GM06990 (cell line): ENCODE measurements at regions not wholly inside any gene's neighbourhood (a gene's known extent, or its start where the extent isn't known, plus 50 kb on each side); places are given as distances from the start of the nearest gene placed in this dataset.

Experiments used
- DNase-seq: peaks from one replicate; pipeline ENCODE4 v3.0.0-alpha.2; 2011; ENCODE audit not compliant: insufficient read length; ENCODE audit errors: extremely low read depth
- H3K27me3 ChIP-seq: replicated peaks from 2 replicates; pipeline ENCODE4 v1.6.0; 2011; ENCODE audit warnings: low read length; ENCODE audit not compliant: control insufficient read depth, insufficient read depth
- H3K36me3 ChIP-seq: 2 replicates; pipeline ENCODE4 v1.5.1; 2011; ENCODE audit warnings: low read length; ENCODE audit not compliant: control insufficient read depth, insufficient read depth
- H3K4me3 ChIP-seq: replicated peaks from 2 replicates; pipeline ENCODE4 v1.5.1; 2011; ENCODE audit warnings: low read depth, mild to moderate bottlenecking, control low read depth, low read length
- TF ChIP-seq, protein P1 (sequence below): IDR thresholded peaks from 2 replicates; pipeline ENCODE4 v1.5.1; 2011; ENCODE audit warnings: low read length, control low read depth, mild to moderate bottlenecking, inconsistent platforms; ENCODE audit not compliant: insufficient read depth, poor library complexity, severe bottlenecking

DNA sequence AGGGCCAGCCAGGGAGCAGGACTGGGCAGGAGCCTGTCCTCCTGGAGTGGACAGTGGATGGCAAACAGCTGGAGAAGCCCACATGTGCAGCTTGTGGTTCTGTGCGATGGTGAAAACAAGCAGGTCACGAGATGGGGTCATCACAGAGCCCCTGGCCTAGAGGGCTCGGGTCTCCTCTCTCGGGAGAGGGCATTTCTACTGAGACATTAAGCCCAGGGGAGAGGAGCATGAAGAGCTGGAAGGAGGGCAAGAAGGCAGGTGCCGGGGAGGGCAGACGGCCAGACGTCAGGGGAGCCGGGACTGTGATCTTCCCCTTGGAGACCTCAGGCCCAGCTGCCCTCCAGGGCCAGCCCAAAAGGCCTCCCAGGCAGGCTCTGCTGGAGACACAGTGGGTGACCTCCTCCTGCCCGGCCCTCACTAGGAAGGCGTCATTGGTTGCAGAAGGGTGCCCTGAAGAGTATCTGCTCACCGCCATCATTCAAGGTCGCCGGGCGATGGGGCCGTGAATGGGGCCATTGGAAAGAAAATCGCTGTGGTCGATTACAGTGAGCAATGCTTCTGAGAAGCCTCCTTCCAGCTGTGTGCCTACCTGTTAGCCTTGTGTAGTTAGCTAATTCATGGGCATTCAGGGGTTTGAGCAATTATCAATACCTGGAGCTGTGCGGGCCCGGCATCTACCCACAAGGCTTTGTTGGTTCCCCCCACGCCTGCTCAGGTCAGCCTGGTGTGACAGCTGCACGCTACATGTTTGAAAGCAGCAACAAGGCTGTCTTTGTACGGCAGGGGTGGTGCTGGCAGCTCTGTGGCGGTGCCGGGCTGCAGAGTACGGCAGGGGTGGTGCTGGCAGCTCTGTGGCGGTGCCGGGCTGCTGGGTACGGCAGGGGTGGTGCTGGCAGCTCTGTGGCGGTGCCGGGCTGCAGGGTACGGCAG lies 72.3 kb upstream of the ACTRT2 start:
- TF ChIP-seq, protein P1, sequence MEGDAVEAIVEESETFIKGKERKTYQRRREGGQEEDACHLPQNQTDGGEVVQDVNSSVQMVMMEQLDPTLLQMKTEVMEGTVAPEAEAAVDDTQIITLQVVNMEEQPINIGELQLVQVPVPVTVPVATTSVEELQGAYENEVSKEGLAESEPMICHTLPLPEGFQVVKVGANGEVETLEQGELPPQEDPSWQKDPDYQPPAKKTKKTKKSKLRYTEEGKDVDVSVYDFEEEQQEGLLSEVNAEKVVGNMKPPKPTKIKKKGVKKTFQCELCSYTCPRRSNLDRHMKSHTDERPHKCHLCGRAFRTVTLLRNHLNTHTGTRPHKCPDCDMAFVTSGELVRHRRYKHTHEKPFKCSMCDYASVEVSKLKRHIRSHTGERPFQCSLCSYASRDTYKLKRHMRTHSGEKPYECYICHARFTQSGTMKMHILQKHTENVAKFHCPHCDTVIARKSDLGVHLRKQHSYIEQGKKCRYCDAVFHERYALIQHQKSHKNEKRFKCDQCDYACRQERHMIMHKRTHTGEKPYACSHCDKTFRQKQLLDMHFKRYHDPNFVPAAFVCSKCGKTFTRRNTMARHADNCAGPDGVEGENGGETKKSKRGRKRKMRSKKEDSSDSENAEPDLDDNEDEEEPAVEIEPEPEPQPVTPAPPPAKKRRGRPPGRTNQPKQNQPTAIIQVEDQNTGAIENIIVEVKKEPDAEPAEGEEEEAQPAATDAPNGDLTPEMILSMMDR, result no peak
- no peak for DNase-seq
- Histone ChIP-seq H3K4me3 (no peak overlapping the region), H3K36me3 (no peaks in the 10 kb centered on the region), H3K27me3 (no peaks in the 10 kb centered on the region)

- Histone ChIP-seq H3K27me3 (no peaks in the 10 kb centered on the region), H3K4me3 (no peak overlapping the region), H3K36me3 (no peaks in the 10 kb centered on the region)
- TF ChIP-seq, protein P1, result no peak
- DNase-seq, result no peak
These were observed 71.0 kb upstream of the ACTRT2 start for GRCh38 chr1:2949966-2950925.

- H3K27me3 ChIP-seq, result no peaks in the 10 kb centered on the region
- TF ChIP-seq, protein P1, result no peak
- no peaks in the 10 kb centered on the region for H3K36me3 ChIP-seq
- no peak for DNase-seq
- no peak overlapping the region for H3K4me3 ChIP-seq
These were observed 70.4 kb upstream of the ACTRT2 start for GRCh38 chr1:2950926-2951305.

DNA sequence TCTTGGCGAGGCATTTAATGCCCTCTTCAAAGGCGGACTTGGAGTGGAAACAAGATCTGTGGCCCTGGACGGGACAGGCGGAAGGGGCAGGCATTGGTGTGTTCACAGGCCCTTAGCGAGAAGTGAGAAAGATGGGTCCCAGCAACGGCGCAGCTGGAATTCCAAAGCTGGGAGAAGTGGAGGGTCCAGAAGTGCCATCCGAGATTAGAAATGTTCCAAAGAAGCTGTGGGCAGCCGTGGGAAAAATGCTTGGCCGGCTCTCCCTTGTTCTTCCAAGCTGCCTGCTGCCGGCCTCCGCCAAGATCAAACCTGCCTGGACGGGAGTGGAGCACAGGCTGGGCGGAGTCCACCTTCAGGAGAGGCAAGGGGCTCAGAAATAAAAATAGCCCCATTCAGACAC lies 69.4 kb upstream of the ACTRT2 start:
- no peak for DNase-seq
- Histone ChIP-seq H3K27me3 (no peaks in the 10 kb centered on the region), H3K4me3 (no peak overlapping the region), H3K36me3 (no peaks in the 10 kb centered on the region)
- TF ChIP-seq, protein P1, result no peak

GRCh38 chr1:2952371-2952770 lies 68.9 kb upstream of the ACTRT2 start:
- TF ChIP-seq, protein P1, result no peak
- no peaks in the 10 kb centered on the region for H3K36me3 ChIP-seq
- H3K4me3 ChIP-seq, result no peak overlapping the region
- DNase-seq, result no peak
- no peaks in the 10 kb centered on the region for H3K27me3 ChIP-seq
